ENCODE measurements at regions not wholly inside any gene's neighbourhood (a gene's known extent, or its start where the extent isn't known, plus 50 kb on each side); places are given as distances from the start of the nearest gene placed in this dataset.

DNA sequence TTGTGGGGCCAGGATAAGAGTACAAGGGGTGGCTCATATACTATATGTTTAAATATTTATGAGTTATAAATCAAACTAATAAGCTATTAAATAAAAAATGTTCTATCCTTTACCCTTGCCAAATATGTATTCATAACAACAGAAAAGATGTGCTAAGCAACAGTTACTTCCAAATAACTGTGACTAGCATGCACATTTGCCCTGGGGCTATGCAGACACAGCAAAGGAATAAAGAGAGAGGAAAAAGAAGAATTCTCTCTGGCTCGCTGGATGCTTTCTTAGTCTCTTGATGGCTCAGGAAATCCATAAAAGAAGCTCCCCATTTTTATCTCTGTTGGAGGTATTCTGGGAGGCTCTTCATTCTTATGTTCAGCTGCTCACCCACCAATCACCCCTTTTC is 182.4 kb upstream of the ATP10B start:
- Histone ChIP-seq H3K4me3 (no peak overlapping the region), H3K9me3 (peaks cover 0 to under 1% (median 0%) of the 10 kb centered on the region in 8 donors), H3K27ac (no peak overlapping the region), H3K36me3 (no peaks in the 10 kb centered on the region), H3K27me3 (replicated peaks in 1 of 7) (no peaks in the 10 kb centered on the region), H3K4me1 (no peaks in the 10 kb centered on the region)
- TF ChIP-seq POLR2AphosphoS5 (IDR thresholded peaks at IDR 0.05) (no peak), POLR2A (IDR thresholded peaks at IDR 0.05) (no peak)
- TF ChIP-seq, protein P1, sequence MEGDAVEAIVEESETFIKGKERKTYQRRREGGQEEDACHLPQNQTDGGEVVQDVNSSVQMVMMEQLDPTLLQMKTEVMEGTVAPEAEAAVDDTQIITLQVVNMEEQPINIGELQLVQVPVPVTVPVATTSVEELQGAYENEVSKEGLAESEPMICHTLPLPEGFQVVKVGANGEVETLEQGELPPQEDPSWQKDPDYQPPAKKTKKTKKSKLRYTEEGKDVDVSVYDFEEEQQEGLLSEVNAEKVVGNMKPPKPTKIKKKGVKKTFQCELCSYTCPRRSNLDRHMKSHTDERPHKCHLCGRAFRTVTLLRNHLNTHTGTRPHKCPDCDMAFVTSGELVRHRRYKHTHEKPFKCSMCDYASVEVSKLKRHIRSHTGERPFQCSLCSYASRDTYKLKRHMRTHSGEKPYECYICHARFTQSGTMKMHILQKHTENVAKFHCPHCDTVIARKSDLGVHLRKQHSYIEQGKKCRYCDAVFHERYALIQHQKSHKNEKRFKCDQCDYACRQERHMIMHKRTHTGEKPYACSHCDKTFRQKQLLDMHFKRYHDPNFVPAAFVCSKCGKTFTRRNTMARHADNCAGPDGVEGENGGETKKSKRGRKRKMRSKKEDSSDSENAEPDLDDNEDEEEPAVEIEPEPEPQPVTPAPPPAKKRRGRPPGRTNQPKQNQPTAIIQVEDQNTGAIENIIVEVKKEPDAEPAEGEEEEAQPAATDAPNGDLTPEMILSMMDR (IDR thresholded peaks at IDR 0.05 in 8 of 11, conservative IDR thresholded peaks at IDR 0.05 in 3 of 11) = no peak
- WGBS, 5 donors = 67 to 78% (median 69%) methylated on average over 1 of the region's 1 CpG
- intact Hi-C loops (cut with DNase I; ENCODE audit: low total_unique reads) = no loop called here
- no peak for DNase-seq

- no peak overlapping the region for H3K4me3 ChIP-seq
- TF ChIP-seq POLR2A (IDR thresholded peaks at IDR 0.05) (no peak), POLR2AphosphoS5 (IDR thresholded peaks at IDR 0.05) (no peak)
- TF ChIP-seq, protein P1 (IDR thresholded peaks at IDR 0.05 in 8 of 11, conservative IDR thresholded peaks at IDR 0.05 in 3 of 11) = no peak
- H3K27ac ChIP-seq = no peak overlapping the region
- H3K4me1 ChIP-seq = peaks cover 0 to 3% (median 0%) of the 10 kb centered on the region in 6 donors
- H3K9me3 ChIP-seq = no peaks in the 10 kb centered on the region
- DNase-seq = no peak
- intact Hi-C loops (cut with DNase I; ENCODE audit: low total_unique reads) = no loop called here
- no peaks in the 10 kb centered on the region for H3K27me3 ChIP-seq (replicated peaks in 1 of 7)
- no peaks in the 10 kb centered on the region for H3K36me3 ChIP-seq
- whole genome bisulfite sequencing, 5 donors = 45 to 51% (median 48%) methylated on average over 3 of the region's 3 CpGs
Measured at GRCh38 chr5:161030229-161030628, 178.2 kb upstream of the ATP10B start.

DNA sequence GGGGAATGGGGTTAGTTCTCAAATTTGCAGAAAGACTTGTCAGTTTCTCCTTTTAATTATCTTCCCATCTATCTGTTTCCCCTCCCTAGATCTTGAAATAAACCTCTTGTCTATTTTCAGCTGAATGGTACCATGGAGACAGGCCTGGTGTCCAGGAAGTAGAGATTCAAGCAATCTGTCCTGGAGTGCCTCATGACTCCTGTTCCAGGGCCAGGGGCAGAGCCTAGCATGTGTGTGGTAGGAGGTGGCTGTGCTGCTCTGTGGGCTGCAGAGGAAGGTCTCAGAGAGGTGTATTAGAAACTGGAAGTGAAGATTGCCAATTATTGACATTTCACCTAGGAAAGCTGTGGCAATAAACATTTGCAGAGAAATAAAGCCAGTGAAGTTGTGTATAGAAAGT is 175.8 kb upstream of the ATP10B start:
- no peaks in the 10 kb centered on the region for H3K9me3 ChIP-seq
- peaks cover 0 to 3% (median 0%) of the 10 kb centered on the region in 6 donors for H3K4me1 ChIP-seq
- H3K36me3 ChIP-seq = no peaks in the 10 kb centered on the region
- no peak overlapping the region for H3K4me3 ChIP-seq
- intact Hi-C loops (cut with DNase I; ENCODE audit: low total_unique reads) = no loop called here
- no peak for DNase-seq
- no peaks in the 10 kb centered on the region for H3K27me3 ChIP-seq (replicated peaks in 1 of 7)
- H3K27ac ChIP-seq = no peak overlapping the region
- no peak for TF ChIP-seq POLR2A (IDR thresholded peaks at IDR 0.05)
- TF ChIP-seq POLR2AphosphoS5 (IDR thresholded peaks at IDR 0.05) = no peak
- TF ChIP-seq, protein P1 (IDR thresholded peaks at IDR 0.05 in 8 of 11, conservative IDR thresholded peaks at IDR 0.05 in 3 of 11) = no peak

DNA sequence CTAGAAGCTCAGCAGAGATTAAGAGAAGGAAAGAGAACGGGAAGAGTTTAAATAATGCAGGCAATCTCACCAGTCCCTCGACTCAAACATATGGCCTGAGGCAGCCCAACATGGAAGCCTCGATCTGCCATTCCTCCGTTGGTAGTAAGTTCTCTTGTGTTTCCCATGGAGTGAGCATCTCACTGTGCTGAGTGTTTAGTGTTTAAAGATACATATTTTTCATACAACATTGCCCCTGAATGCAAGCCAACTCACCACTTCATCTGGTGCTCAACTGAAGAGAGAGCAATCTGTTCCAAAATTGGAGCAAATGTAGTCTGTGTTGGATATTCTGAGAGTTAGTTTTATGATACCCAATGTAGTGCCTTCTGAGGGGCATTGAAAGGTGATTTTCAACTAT is 171.5 kb upstream of the ATP10B start:
- H3K4me3 ChIP-seq = no peak overlapping the region
- TF ChIP-seq POLR2A (IDR thresholded peaks at IDR 0.05) (no peak), POLR2AphosphoS5 (IDR thresholded peaks at IDR 0.05) (no peak)
- TF ChIP-seq, protein P1 (IDR thresholded peaks at IDR 0.05 in 8 of 11, conservative IDR thresholded peaks at IDR 0.05 in 3 of 11) = no peak
- peaks cover 0 to 6% (median 0%) of the 10 kb centered on the region in 7 donors for H3K27me3 ChIP-seq (replicated peaks in 1 of 7)
- intact Hi-C loops (cut with DNase I; ENCODE audit: low total_unique reads) = no loop called here
- 83 to 92% (median 89%) methylated on average over 4 of the region's 4 CpGs for WGBS, 5 donors
- no peaks in the 10 kb centered on the region for H3K9me3 ChIP-seq
- H3K27ac ChIP-seq = no peak overlapping the region
- no peak for DNase-seq
- H3K4me1 ChIP-seq = peaks cover 0 to 3% (median 0%) of the 10 kb centered on the region in 6 donors
- H3K36me3 ChIP-seq = no peaks in the 10 kb centered on the region

Measured in spleen (tissue), 11 donors.